Breast epithelium (tissue), 3 donors: ENCODE measurements at regions not wholly inside any gene's neighbourhood (a gene's known extent, or its start where the extent isn't known, plus 50 kb on each side); places are given as distances from the start of the nearest gene placed in this dataset.

Experiments used
- POLR2AphosphoS5 ChIP-seq, 3 donors: sonication (generic); formaldehyde crosslinking; IDR thresholded peaks; one replicate each; pipeline ENCODE4 v1.6.1; 2017; ENCODE audit warnings: antibody characterized with exemption in 3 of 3
- TF ChIP-seq, protein P1 (sequence below), 3 donors: fragments of 450-650 bp; IDR thresholded peaks; one replicate each; pipeline ENCODE4 v1.5.1; 2016 to 2017; ENCODE audit warnings: antibody characterized with exemption in 3 of 3, mild to moderate bottlenecking in 3 of 3, moderate library complexity in 3 of 3

DNA sequence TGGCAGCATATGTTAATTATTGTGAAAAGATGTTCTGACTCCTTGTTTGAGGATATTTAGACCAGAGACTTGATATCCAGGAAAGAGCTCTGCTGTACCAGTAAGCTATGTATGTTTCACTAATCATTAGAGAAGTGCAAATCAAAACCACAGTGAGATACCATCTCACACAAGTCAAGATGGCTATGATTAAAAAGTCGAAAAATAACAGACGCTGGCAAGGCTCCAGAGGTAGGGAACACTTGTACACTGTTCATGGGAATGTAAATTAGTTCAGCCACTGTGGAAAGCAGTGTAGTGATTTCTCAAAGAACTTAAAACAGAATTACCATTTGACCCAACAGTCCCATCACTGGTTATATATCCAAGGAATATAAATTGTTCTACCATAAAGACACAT is 171.6 kb downstream of the DPY19L2 start:
- TF ChIP-seq, protein P1, sequence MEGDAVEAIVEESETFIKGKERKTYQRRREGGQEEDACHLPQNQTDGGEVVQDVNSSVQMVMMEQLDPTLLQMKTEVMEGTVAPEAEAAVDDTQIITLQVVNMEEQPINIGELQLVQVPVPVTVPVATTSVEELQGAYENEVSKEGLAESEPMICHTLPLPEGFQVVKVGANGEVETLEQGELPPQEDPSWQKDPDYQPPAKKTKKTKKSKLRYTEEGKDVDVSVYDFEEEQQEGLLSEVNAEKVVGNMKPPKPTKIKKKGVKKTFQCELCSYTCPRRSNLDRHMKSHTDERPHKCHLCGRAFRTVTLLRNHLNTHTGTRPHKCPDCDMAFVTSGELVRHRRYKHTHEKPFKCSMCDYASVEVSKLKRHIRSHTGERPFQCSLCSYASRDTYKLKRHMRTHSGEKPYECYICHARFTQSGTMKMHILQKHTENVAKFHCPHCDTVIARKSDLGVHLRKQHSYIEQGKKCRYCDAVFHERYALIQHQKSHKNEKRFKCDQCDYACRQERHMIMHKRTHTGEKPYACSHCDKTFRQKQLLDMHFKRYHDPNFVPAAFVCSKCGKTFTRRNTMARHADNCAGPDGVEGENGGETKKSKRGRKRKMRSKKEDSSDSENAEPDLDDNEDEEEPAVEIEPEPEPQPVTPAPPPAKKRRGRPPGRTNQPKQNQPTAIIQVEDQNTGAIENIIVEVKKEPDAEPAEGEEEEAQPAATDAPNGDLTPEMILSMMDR (IDR thresholded peaks at IDR 0.05): no peak
- no peak for TF ChIP-seq POLR2AphosphoS5 (IDR thresholded peaks at IDR 0.05)
